NOMO-1 (cell line): ENCODE measurements at regions not wholly inside any gene's neighbourhood (a gene's known extent, or its start where the extent isn't known, plus 50 kb on each side); places are given as distances from the start of the nearest gene placed in this dataset.
"Not testable (repeated sequence)": the region's sequence is repeated elsewhere in the genome, so short reads cannot be mapped to it uniquely, and the experiment has no call there.

Experiments
- DNase-seq, 2 experiments: peaks; one replicate each; lab custom pipeline; 2025; ENCODE audit not compliant: unreplicated experiment in 2 of 2; lab: John Stamatoyannopoulos, UW

GRCh38 chr16:29261427-29262248, 144.9 kb downstream of the NPIPB11 start:
- DNase-seq: not testable (repeated sequence)

DNA sequence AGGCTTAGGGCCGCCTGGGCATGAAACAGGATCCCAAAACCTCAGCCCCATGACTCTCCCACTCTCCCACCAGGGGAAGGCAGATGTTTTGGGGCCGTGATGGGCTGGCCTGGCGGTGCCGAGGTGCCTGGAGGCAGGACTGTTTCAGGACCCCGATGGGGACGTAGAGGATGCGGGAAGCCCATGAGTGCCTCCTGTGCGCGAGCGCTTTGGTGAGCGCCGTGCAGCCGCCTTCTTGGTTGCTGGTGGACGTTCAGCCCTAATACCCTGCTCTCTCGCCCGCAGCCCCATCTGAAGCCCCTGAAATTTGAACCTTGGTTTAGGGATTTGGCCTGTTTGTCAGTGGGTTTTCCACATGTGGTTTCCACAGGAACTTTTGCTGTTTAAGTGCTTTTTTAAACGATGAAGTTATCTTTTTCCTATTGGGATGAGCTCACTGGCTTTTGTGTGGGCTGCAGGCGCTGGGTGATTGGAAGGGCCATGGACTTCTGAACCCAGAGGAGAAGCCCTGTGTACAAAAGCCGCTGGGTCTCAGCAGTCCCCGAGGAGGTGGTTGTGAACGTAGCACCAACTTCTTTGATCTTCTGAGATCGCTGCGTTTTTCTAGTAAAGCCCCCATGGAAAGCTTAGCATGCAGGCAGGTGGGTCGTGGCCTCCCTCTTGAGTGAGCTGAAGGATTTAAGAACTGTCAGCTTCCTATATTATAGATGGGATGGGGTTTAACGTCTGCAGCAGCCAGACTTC, 145.7 kb downstream of the NPIPB11 start:
- not testable (repeated sequence) for DNase-seq

DNA sequence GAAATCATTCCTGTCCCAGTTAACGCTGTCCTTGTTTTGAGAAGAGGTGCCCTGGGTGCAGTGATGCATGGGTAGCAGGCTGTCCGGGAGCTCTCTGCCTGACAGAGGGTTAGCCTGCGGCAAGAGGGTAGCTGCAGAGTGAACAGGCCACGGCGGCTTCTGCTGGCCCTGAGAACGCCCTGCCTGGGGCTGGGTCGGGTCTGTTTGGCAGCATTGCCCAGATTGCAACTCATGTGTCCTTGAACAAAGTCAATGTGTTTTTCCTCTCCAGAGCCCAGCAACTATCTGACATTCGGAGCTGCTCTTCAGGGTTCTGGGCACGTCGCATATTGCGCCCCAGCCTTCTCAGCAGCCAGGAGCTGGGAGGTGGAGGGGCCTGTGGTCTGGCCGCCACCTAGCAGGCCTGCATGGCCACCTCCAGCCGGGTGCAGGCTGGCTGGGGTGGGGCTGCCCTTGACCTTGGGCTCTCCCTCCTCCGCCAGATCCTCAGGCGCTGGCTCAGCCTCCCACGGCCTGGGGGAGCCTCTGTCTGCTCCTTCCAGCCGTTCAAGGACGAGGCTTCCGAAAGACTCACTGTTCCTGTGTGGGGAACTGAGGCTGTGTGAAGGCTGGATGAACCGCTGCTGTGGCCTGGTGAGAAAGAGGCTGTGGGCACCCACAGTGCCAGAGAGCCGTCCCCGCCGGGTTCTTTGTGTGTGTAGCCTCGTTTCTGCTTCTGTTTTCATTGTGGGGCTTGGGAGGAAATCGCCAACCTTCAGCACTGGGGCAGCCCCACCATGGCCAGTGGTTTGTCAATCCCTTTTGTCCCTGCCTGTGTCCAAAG, 146.7 kb downstream of the NPIPB11 start:
- DNase-seq: not testable (repeated sequence)

GRCh38 chr16:29258946-29259634, 147.4 kb downstream of the NPIPB11 start:
- not testable (repeated sequence) for DNase-seq

DNA sequence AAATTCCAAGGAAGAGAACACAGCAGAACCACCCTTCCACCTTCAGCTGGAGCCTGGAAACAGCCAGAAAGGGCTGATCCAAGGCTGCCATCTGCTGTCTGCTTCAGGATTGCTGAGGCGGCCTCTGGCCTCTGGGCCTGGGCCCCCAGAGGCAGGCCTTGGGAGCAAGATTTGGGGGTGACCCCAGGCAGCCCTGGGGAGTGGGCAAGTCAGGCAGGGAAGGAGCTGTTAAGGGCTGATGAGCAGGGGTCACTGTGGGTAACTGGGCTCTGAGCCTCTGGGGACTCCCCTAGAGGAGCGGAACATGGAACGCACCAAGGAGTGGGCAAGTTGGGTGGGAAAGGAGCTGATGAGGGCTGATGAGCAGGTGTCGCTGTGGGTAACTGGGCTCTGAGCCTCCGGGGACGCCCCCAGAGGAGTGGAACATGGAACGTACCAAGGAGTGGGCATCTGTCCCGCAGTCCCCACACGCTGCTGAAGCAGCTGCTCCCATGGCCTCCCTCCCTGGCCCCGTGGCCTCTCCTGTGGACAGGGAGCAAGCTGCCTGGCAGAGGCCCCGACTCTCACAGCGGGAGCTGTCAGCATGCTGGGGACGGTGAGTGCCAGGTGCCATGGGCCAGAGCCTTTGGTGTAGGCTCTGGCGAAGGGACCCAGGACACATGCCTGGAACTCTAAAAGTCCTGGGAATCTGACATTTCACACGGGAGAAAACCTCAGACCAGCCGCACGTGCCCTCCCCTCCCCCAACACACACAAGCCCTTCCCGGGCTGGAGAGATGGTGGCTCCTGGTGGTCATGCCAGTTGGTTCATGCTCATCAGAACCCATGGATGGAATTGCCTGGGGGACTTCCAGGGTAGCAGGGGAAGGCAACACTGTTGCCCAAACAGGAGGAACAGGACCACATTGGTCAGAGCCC, 148.8 kb downstream of the NPIPB11 start:
- DNase-seq: not testable (repeated sequence)

- DNase-seq: no peak
Measured at GRCh38 chr16:29256501-29256981, 150.0 kb downstream of the NPIPB11 start.

- DNase-seq: not testable (repeated sequence)
Measured at GRCh38 chr16:29255957-29256356, 150.6 kb downstream of the NPIPB11 start.

DNA sequence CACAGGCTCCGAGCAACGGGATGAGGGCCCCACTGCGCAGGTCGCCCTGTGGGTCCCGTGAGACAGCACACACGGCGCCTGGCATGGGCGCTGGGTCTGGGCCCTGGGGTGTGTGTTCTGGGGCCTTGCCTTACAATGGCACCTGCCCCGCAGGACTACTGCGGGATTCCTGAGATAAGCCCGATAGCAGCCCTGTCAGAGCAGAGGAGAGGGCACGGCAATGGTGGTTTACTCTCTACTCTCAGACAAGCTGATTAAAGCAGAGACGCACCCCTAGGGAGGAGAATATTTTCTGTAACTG, 151.1 kb downstream of the NPIPB11 start:
- DNase-seq: not testable (repeated sequence)

GRCh38 chr16:29254676-29255495, 151.6 kb downstream of the NPIPB11 start:
- no peak for DNase-seq

- DNase-seq: not testable (repeated sequence)
Measured at GRCh38 chr16:29253716-29254590, 152.6 kb downstream of the NPIPB11 start.

DNA sequence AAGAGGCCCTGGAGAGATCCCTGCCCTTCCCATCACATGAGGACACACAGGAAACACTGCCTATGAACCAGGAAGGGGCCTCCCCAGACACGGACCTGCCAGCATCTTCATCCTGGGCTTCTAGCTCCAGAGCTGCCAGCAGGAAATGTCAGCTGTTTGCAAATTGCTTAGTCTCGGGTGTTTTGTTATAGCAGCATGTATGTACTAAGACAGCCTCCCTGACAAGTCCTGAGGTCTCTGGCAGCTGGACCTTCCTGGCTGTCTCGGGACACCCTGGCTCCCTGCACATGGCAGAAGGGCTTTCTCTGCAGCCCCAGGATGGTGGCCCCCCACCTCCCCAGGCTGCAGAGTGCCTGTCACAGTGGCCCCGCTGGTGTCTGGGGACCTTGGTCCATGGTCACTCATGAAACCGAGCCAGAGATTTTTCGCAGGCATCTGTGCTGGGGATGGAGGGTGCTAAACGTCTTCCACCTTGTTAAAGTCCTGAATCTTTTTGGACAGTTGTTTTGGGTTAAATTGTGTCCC, 153.4 kb downstream of the NPIPB11 start:
- not testable (repeated sequence) for DNase-seq

DNA sequence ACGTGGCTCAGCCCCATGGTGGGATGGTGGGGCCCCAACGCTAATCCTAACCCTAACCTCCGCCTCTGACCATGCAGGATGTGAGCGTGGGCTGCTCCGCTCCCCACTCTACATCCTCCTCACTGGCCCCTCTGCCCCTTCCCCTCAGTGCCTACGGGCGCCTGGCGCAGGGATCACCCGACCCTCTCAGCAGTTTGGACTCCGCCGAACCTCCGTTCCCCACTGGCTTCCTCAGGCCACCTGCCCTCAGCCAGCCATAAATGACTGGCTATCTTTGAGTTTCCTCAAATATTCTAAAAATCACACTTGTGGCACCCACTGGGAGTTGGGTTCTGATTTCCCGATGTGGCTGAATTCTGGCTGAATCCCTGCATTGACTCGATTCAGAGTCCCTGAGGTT, 154.2 kb downstream of the NPIPB11 start:
- DNase-seq: not testable (repeated sequence)

DNA sequence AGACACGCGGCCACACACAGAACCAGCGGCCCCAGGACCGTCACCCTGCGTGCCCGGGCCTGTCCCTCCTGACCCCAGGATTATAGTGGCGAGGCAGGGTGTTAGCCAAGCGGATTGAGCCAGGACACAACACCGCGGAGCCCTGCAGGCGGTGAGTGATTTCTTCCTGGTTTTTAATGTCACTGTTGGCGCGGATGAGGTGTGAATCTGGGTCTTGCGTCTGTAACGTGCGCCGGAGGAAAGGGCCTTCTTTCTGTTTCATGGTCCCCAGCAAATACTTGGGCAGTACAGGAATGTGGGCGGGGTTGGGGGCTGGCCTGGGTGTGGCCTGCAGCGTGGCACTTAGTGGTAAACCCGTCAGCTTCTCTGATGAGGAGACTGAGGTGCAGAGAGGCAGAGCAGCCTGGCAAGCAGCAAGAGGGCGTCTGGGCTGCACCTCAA, 154.9 kb downstream of the NPIPB11 start:
- not testable (repeated sequence) for DNase-seq

- not testable (repeated sequence) for DNase-seq
Measured at GRCh38 chr16:29250923-29251434, 155.5 kb downstream of the NPIPB11 start.

DNA sequence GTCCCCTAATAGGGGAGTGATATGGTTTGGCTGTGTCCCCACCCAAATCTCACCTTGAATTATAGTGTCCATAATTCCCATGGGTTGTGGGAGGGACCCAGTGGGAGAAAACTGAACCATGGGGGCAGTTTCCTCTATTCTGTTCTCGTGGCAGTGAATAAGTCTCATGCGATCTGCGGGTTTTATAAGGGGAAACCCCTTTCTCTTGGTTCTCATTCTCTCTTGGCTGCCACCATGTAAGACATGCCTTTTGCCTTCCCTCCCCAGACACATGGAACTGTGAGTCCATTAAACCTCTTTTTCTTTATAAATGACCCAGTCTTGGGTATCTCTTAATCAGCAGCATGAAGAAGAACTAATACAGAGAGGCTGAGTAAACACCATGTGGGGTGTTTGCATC, 156.0 kb downstream of the NPIPB11 start:
- not testable (repeated sequence) for DNase-seq

DNA sequence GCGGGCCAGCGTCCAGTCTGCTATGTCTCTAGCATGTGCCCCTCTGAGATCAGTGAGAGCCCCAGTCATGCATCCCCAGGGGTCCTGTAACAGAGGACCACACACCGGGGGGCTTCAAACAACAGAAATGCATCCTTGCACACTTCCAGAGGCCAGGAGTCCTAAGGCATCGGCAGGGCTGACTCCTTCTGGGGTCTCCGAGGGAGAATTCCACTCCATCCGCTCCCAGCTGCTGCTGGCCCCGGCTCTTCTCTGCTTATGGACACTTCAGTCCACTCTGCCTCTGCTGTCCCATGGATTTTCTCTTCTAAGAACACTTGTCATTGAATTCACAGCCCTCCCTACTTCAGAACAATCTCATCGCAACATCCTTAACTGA, 157.6 kb downstream of the NPIPB11 start:
- not testable (repeated sequence) for DNase-seq

DNA sequence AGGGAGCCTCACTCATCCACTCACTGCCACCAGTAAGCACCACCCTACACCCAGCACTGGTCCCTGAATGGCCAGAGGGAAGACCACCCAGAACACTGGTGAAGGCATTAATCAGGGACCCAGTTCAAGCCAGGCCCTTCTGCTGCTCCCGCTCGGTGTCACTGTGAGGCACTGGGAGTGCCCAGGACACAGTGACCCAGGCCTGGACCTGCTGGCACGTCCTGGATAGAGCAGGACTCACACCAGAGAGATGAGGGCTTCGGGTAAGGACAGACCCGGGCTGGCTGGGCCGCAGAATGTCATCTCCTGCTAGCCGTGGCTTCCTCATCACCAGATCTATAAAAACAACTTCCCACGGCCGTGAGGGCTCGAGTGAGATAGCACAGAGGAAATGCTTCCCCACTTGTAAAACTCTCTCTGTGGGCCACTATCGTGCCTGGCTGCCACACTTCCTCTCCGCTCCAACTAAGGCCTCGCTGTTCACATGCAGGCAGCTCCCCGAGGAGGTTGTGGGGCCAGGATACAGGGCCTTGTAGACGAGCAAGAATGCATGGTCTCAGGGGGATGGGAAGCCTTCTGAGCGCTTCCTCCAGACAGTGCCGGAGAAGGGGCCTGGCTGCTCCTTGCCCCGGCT, 158.1 kb downstream of the NPIPB11 start:
- not testable (repeated sequence) for DNase-seq
